H9 (cell line): ENCODE measurements at regions not wholly inside any gene's neighbourhood (a gene's known extent, or its start where the extent isn't known, plus 50 kb on each side); places are given as distances from the start of the nearest gene placed in this dataset.

Experiments
- DNase-seq: peaks from one replicate; pipeline ENCODE4 v3.0.0-alpha.2; 2017
- H2AFZ ChIP-seq: one replicate; pipeline ENCODE4 v1.6.1; 2013; ENCODE audit warnings: mild to moderate bottlenecking, low read length, control low read depth, moderate library complexity
- H2AK5ac ChIP-seq: 2 replicates; pipeline ENCODE4 v1.6.1; 2013; ENCODE audit warnings: low read length, control low read depth, mixed read lengths; ENCODE audit not compliant: insufficient read length
- H2BK120ac ChIP-seq: one replicate; pipeline ENCODE4 v1.6.1; 2013; ENCODE audit warnings: low read depth, mild to moderate bottlenecking, low read length, control low read depth, inconsistent platforms; ENCODE audit not compliant: poor library complexity, severe bottlenecking
- H2BK12ac ChIP-seq: 2 replicates; pipeline ENCODE4 v1.6.1; 2013; ENCODE audit warnings: low read length, control low read depth, mixed read lengths, low read depth; ENCODE audit not compliant: insufficient read length
- H2BK15ac ChIP-seq: 2 replicates; pipeline ENCODE4 v1.6.1; 2013; ENCODE audit warnings: low read depth, low read length, control low read depth
- H2BK20ac ChIP-seq: one replicate; pipeline ENCODE4 v1.6.1; 2013; ENCODE audit warnings: low read depth, mild to moderate bottlenecking, low read length, control low read depth, inconsistent platforms; ENCODE audit not compliant: poor library complexity, severe bottlenecking
- H2BK5ac ChIP-seq: 2 replicates; pipeline ENCODE4 v1.6.1; 2013; ENCODE audit warnings: low read length, control low read depth, mixed read lengths; ENCODE audit not compliant: insufficient read length
- H3K14ac ChIP-seq: 2 replicates; pipeline ENCODE4 v1.6.1; 2013; ENCODE audit warnings: low read length, control low read depth; ENCODE audit not compliant: insufficient read depth
- H3K18ac ChIP-seq: 2 replicates; pipeline ENCODE4 v1.6.1; 2013; ENCODE audit warnings: low read depth, mild to moderate bottlenecking, mixed read lengths, low read length, control low read depth; ENCODE audit not compliant: insufficient read length
- H3K23ac ChIP-seq: 2 replicates; pipeline ENCODE4 v1.6.1; 2013; ENCODE audit warnings: low read length, control low read depth, mixed read lengths, low read depth; ENCODE audit not compliant: insufficient read length
- H3K23me2 ChIP-seq: 2 replicates; pipeline ENCODE4 v1.6.1; 2013; ENCODE audit warnings: low read depth, mild to moderate bottlenecking, mixed read lengths, low read length, control low read depth; ENCODE audit not compliant: insufficient read length, poor library complexity, severe bottlenecking
- H3K27ac ChIP-seq: 2 replicates; pipeline ENCODE4 v1.5.1; 2013; ENCODE audit warnings: low read length, control low read depth, mixed read lengths, low read depth; ENCODE audit not compliant: insufficient read length
- H3K27me3 ChIP-seq: 2 replicates; pipeline ENCODE4 v1.6.1; 2013; ENCODE audit warnings: low read length, control low read depth, inconsistent platforms; ENCODE audit not compliant: insufficient read depth
- H3K4ac ChIP-seq: 2 replicates; pipeline ENCODE4 v1.6.1; 2013; ENCODE audit warnings: low read depth, mild to moderate bottlenecking, control low read depth, inconsistent platforms, low read length, moderate library complexity
- H3K4me1 ChIP-seq: 2 replicates; pipeline ENCODE4 v1.6.1; 2013; ENCODE audit warnings: low read length, control low read depth, inconsistent platforms; ENCODE audit not compliant: insufficient read depth
- H3K4me2 ChIP-seq: 2 replicates; pipeline ENCODE4 v1.6.1; 2013; ENCODE audit warnings: low read length, control low read depth, mixed read lengths; ENCODE audit not compliant: insufficient read length, insufficient read depth
- H3K56ac ChIP-seq: 2 replicates; pipeline ENCODE4 v1.6.1; 2013; ENCODE audit warnings: low read depth, mild to moderate bottlenecking, mixed read lengths, low read length, control low read depth; ENCODE audit not compliant: insufficient read length
- H3K79me1 ChIP-seq: 2 replicates; pipeline ENCODE4 v1.6.1; 2013; ENCODE audit warnings: low read depth, mild to moderate bottlenecking, moderate library complexity, low read length, control low read depth, inconsistent platforms; ENCODE audit not compliant: insufficient read depth, poor library complexity, severe bottlenecking
- H3K79me2 ChIP-seq: 2 replicates; pipeline ENCODE4 v1.6.1; 2013; ENCODE audit warnings: low read length, control low read depth, inconsistent platforms; ENCODE audit not compliant: insufficient read depth
- H3K9ac ChIP-seq: 2 replicates; pipeline ENCODE4 v1.6.1; 2013; ENCODE audit warnings: low read length, control low read depth, mixed read lengths; ENCODE audit not compliant: insufficient read length; ENCODE audit errors: extremely low read depth
- H3K9me3 ChIP-seq: one replicate; pipeline ENCODE4 v1.6.1; 2013; ENCODE audit warnings: low read depth, low read length, inconsistent platforms; ENCODE audit not compliant: control insufficient read depth
- H3T11ph ChIP-seq: one replicate; pipeline ENCODE4 v1.6.1; 2013; ENCODE audit warnings: mild to moderate bottlenecking, low read length, control low read depth, inconsistent platforms
- H4K20me1 ChIP-seq: one replicate; pipeline ENCODE4 v1.6.1; 2013; ENCODE audit not compliant: control insufficient read depth, insufficient read length, insufficient read depth
- H4K5ac ChIP-seq: 2 replicates; pipeline ENCODE4 v1.6.1; 2013; ENCODE audit warnings: low read depth, mild to moderate bottlenecking, mixed read lengths, low read length, control low read depth; ENCODE audit not compliant: insufficient read length
- H4K8ac ChIP-seq: replicated peaks from 2 replicates; pipeline ENCODE4 v1.6.1; 2013; ENCODE audit warnings: low read length, control low read depth, mixed read lengths, low read depth; ENCODE audit not compliant: insufficient read length
- H4K91ac ChIP-seq: 2 replicates; pipeline ENCODE4 v1.6.1; 2013; ENCODE audit warnings: low read depth, mild to moderate bottlenecking, moderate library complexity, mixed read lengths, low read length, control low read depth; ENCODE audit not compliant: insufficient read length
- H3K27ac Mint-ChIP-seq, 3 experiments: 2 replicates in 2 of 3; 3 replicates in 1 of 3; pipeline ENCODE4 v1.8.0; 2020 to 2021; ENCODE audit warnings: mixed read lengths in 3 of 3, mild to moderate bottlenecking in 1 of 3, moderate library complexity in 1 of 3
- H3K27me3 Mint-ChIP-seq: 2 replicates; pipeline ENCODE4 v1.8.0; 2021; ENCODE audit warnings: low read depth, mild to moderate bottlenecking, moderate library complexity, mixed read lengths
- H3K36me3 Mint-ChIP-seq, 3 experiments: 2 replicates in 2 of 3; 3 replicates in 1 of 3; pipeline ENCODE4 v1.8.0; 2020 to 2021; ENCODE audit warnings: low read depth in 3 of 3, mixed read lengths in 3 of 3; ENCODE audit not compliant: insufficient read depth in 1 of 3
- H3K4me1 Mint-ChIP-seq, 2 experiments: 2 replicates each; pipeline ENCODE4 v1.8.0; 2020; ENCODE audit warnings: mixed read lengths in 2 of 2
- H3K4me3 Mint-ChIP-seq, 2 experiments: 2 replicates in 1 of 2; 3 replicates in 1 of 2; pipeline ENCODE4 v1.8.0; 2020 to 2021; ENCODE audit warnings: mild to moderate bottlenecking in 2 of 2, mixed read lengths in 2 of 2, moderate library complexity in 1 of 2
- H3K9me3 Mint-ChIP-seq, 2 experiments: 2 replicates in 1 of 2; 3 replicates in 1 of 2; pipeline ENCODE4 v1.8.0; 2020; ENCODE audit warnings: mild to moderate bottlenecking in 2 of 2, mixed read lengths in 2 of 2, moderate library complexity in 1 of 2
- WGBS: extraction: QIAGEN DNeasy Blood & Tissue Kit; methylation state at CpG from one replicate; pipeline ENCODE4 v1.1.7; 2013; ENCODE audit warnings: missing lambda C conversion rate, low lambda C conversion rate, mixed read lengths; ENCODE audit not compliant: insufficient read length; ENCODE audit errors: extremely low coverage; 5-methylcytosine and 5-hydroxymethylcytosine counted together
- TF ChIP-seq, protein P1 (sequence below): fragments of 200-600 bp; sonication (generic); conservative IDR thresholded peaks from 3 replicates; pipeline ENCODE4 v1.8.0; 2021; ENCODE audit warnings: antibody characterized with exemption, mild to moderate bottlenecking

DNA sequence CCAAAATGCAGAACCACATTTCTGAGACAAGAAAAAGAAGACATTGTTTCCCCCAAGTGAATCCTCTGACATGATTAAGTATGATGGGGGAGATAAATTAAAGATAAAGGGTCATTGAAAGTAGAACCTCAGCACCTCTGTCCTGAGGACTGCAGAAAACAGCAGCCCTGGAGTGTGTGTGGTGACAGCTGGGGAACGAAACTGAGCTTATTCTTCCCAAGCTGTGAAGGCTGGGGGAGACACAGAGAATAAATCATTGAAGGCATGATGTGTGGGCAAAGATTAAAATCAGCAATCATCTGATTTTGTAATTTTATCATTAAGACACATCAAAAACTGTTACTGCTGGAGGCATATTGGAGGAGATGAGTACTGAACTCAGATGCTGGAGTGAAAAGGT is 67.5 kb upstream of the GPR6 start:
- no peak overlapping the region for H2BK5ac ChIP-seq
- no peaks in the 10 kb centered on the region for H3K23me2 ChIP-seq
- no peak overlapping the region for H4K5ac ChIP-seq
- no peak overlapping the region for H2BK20ac ChIP-seq
- no peaks in the 10 kb centered on the region for H3K9me3 ChIP-seq
- no peaks in the 10 kb centered on the region for H3K9me3 Mint-ChIP-seq
- no peak overlapping the region for H2BK15ac ChIP-seq
- no peak overlapping the region for H3T11ph ChIP-seq
- H3K14ac ChIP-seq = no peak overlapping the region
- TF ChIP-seq, protein P1, sequence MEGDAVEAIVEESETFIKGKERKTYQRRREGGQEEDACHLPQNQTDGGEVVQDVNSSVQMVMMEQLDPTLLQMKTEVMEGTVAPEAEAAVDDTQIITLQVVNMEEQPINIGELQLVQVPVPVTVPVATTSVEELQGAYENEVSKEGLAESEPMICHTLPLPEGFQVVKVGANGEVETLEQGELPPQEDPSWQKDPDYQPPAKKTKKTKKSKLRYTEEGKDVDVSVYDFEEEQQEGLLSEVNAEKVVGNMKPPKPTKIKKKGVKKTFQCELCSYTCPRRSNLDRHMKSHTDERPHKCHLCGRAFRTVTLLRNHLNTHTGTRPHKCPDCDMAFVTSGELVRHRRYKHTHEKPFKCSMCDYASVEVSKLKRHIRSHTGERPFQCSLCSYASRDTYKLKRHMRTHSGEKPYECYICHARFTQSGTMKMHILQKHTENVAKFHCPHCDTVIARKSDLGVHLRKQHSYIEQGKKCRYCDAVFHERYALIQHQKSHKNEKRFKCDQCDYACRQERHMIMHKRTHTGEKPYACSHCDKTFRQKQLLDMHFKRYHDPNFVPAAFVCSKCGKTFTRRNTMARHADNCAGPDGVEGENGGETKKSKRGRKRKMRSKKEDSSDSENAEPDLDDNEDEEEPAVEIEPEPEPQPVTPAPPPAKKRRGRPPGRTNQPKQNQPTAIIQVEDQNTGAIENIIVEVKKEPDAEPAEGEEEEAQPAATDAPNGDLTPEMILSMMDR = no peak
- no peak overlapping the region for H4K91ac ChIP-seq
- no peak overlapping the region for H3K18ac ChIP-seq
- H3K4me2 ChIP-seq = no peak overlapping the region
- H3K56ac ChIP-seq = no peak overlapping the region
- no CpG with 5 or more reads among the region's 1 CpG for WGBS
- no peak for DNase-seq
- H3K27ac Mint-ChIP-seq = no peak overlapping the region
- no peaks in the 10 kb centered on the region; the same call in 1 of the 2 replicates for H3K4me1 ChIP-seq
- H2AFZ ChIP-seq = no peak overlapping the region
- H2BK120ac ChIP-seq = no peak overlapping the region
- no peaks in the 10 kb centered on the region for H3K79me1 ChIP-seq
- no peaks in the 10 kb centered on the region for H3K27me3 ChIP-seq
- H4K8ac ChIP-seq = no peak overlapping the region
- H2BK12ac ChIP-seq = no peak overlapping the region
- no peak overlapping the region for H3K4me3 Mint-ChIP-seq
- peaks cover 7 to 9% of the 10 kb centered on the region in 2 experiments; a peak in 1 of 4 replicates for H3K4me1 Mint-ChIP-seq
- H3K27me3 Mint-ChIP-seq = peaks cover 16% of the 10 kb centered on the region
- no peak overlapping the region for H3K4ac ChIP-seq
- H3K9ac ChIP-seq = no peak overlapping the region
- H4K20me1 ChIP-seq = no peaks in the 10 kb centered on the region
- no peak overlapping the region for H3K27ac ChIP-seq
- no peak overlapping the region for H3K23ac ChIP-seq
- H3K79me2 ChIP-seq = no peaks in the 10 kb centered on the region
- no peak overlapping the region for H2AK5ac ChIP-seq
- H3K36me3 Mint-ChIP-seq = no peaks in the 10 kb centered on the region
